ENCODE measurements at regions not wholly inside any gene's neighbourhood (a gene's known extent, or its start where the extent isn't known, plus 50 kb on each side); places are given as distances from the start of the nearest gene placed in this dataset.
A peak's percentile ranks its signal among the peaks of the same experiment; 100 is the strongest.

DNA sequence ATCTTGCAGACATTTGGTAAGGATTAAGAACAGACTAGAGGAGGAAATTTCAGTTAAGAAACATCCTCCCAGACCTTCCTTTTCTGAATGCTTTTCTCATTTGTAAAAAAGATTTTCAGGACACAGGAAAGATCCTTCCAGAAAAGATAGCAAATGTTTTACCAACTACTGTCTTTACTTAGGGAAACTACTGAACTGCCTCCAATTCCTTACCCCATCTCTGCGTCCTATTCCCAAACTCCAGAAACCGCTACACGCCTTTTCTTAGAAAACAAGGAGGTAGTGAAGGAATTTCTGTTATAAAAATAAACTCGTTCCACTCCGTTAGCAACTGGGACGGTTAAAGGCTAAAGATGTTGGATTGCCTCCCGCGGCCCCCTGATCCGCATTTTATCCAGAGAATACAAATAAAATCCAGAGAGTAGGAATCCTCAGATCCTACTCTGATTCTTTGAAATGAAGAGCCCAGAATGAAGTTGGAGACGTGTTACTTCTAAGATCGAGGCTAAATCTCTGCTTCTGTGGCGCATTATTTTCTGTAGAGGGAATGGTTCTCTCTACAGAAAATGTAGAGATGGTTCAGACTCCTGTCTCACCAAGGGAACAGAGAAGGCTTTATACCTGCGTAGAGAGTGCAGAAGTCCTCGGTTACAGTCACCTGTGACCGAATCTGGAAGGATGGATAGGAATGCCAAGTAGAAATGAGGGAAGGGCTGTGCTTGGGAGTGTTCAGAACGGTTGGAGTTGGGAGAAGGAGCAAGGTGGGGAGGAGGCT, 133.0 kb downstream of the GPX5 start:
- WGBS (ENCODE audit: low lambda C conversion rate, missing lambda C conversion rate), result 4% methylated on average over 16 of the region's 16 CpGs
- peak overlapping the region; percentile 34 for H3K4me3 ChIP-seq
- H2AFZ ChIP-seq, result peak overlapping the region; percentile 69

DNA sequence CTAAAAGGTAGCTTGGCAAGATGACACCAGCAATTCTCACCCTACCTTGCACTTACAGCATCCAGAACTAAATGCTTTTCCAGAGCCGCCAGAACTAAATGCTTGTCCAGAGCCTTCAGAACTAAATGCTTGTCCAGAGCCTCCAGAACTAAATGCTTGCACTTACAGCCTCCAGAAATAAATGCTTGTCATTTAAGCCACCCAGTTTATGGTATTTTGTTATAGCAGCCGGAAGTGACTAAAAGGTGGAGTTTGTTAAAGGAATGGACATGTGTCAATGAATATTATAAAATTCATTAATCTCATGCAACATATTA, 133.5 kb downstream of the GPX5 start:
- Histone ChIP-seq H3K4me1 (ENCODE audit: insufficient read depth) (peaks cover 6% of the 10 kb centered on the region), H4K20me1 (ENCODE audit: insufficient read depth, poor library complexity, severe bottlenecking) (no peaks in the 10 kb centered on the region), H3K4me3 (peak overlapping the region; percentile 34), H2AFZ (peak overlapping the region; percentile 69), H3K9me2 (replicated peaks; ENCODE audit: insufficient read depth) (no peaks in the 10 kb centered on the region), H3K4me2 (peak overlapping the region; percentile 90), H3K9me3 (ENCODE audit: low read depth) (no peaks in the 10 kb centered on the region), H3K27ac (no peak overlapping the region), H3K36me3 (replicated peaks; ENCODE audit: insufficient read depth, low read depth) (no peaks in the 10 kb centered on the region), H3K79me2 (no peaks in the 10 kb centered on the region), H3K27me3 (peaks cover 3% of the 10 kb centered on the region)
- TF ChIP-seq, protein P1, sequence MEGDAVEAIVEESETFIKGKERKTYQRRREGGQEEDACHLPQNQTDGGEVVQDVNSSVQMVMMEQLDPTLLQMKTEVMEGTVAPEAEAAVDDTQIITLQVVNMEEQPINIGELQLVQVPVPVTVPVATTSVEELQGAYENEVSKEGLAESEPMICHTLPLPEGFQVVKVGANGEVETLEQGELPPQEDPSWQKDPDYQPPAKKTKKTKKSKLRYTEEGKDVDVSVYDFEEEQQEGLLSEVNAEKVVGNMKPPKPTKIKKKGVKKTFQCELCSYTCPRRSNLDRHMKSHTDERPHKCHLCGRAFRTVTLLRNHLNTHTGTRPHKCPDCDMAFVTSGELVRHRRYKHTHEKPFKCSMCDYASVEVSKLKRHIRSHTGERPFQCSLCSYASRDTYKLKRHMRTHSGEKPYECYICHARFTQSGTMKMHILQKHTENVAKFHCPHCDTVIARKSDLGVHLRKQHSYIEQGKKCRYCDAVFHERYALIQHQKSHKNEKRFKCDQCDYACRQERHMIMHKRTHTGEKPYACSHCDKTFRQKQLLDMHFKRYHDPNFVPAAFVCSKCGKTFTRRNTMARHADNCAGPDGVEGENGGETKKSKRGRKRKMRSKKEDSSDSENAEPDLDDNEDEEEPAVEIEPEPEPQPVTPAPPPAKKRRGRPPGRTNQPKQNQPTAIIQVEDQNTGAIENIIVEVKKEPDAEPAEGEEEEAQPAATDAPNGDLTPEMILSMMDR (IDR thresholded peaks at IDR 0.05; ENCODE audit: poor library complexity), result no peak
- TF ChIP-seq EZH2phosphoT487 (IDR thresholded peaks at IDR 0.05; ENCODE audit: low read depth, severe bottlenecking, unreplicated experiment) (no peak), EZH2 (IDR thresholded peaks at IDR 0.05; ENCODE audit: borderline replicate concordance) (no peak)
- 37% methylated on average over 2 of the region's 2 CpGs for WGBS (ENCODE audit: low lambda C conversion rate, missing lambda C conversion rate)
- DNase-seq (ENCODE audit: low spot score), result no peak

More for the DNA sequence above, 133.0 kb downstream of the GPX5 start:
- H3K4me1 ChIP-seq (ENCODE audit: insufficient read depth), result peaks cover 6% of the 10 kb centered on the region
- peaks cover 3% of the 10 kb centered on the region for H3K27me3 ChIP-seq
- H3K36me3 ChIP-seq (replicated peaks; ENCODE audit: insufficient read depth, low read depth), result no peaks in the 10 kb centered on the region
- no peaks in the 10 kb centered on the region for H3K79me2 ChIP-seq
- peak overlapping the region; percentile 90 for H3K4me2 ChIP-seq
- DNase-seq (ENCODE audit: low spot score), result no peak
- no peaks in the 10 kb centered on the region for H3K9me2 ChIP-seq (replicated peaks; ENCODE audit: insufficient read depth)
- no peaks in the 10 kb centered on the region for H4K20me1 ChIP-seq (ENCODE audit: insufficient read depth, poor library complexity, severe bottlenecking)
- peak overlapping the region; percentile 29 for H3K27ac ChIP-seq
- no peaks in the 10 kb centered on the region for H3K9me3 ChIP-seq (ENCODE audit: low read depth)
- TF ChIP-seq EZH2 (IDR thresholded peaks at IDR 0.05; ENCODE audit: borderline replicate concordance), result no peak
- no peak for TF ChIP-seq EZH2phosphoT487 (IDR thresholded peaks at IDR 0.05; ENCODE audit: low read depth, severe bottlenecking, unreplicated experiment)
- TF ChIP-seq, protein P1 (IDR thresholded peaks at IDR 0.05; ENCODE audit: poor library complexity), result no peak

DNA sequence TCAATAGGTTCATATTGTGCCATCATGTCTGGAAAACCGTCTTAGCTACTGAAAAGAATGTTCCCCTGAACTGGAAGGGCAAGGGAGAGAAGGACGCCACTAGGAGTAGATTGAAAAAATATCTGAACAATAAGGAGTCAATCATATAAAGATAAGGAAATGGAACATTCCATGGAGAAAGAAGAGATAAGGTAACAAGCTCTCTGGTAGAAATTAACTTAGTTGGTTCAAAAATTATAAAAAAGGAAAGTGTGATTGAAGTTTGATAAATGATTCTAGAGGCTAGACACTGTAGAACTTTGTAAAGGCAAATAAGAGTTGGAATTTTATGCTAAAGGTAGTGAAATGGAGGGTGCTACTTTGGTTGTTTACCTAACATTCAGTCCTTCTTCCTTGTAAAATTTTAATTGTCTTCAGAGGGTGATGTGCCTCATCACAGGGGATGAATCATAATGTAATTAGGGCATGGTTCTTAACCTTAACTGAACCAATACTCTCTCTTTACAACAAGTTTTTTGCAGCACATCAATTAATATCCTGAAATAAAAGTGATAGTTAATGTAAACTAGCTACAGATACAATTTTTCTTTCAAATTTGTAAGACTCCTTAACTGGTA, 135.5 kb downstream of the GPX5 start:
- no peaks in the 10 kb centered on the region for H3K36me3 ChIP-seq (replicated peaks; ENCODE audit: insufficient read depth, low read depth)
- no peak overlapping the region for H2AFZ ChIP-seq
- no peaks in the 10 kb centered on the region for H3K27me3 ChIP-seq
- H3K9me2 ChIP-seq (replicated peaks; ENCODE audit: insufficient read depth), result no peaks in the 10 kb centered on the region
- H3K4me1 ChIP-seq (ENCODE audit: insufficient read depth), result peaks cover 6% of the 10 kb centered on the region
- no peaks in the 10 kb centered on the region for H3K79me2 ChIP-seq
- TF ChIP-seq EZH2 (IDR thresholded peaks at IDR 0.05; ENCODE audit: borderline replicate concordance) (no peak), EZH2phosphoT487 (IDR thresholded peaks at IDR 0.05; ENCODE audit: low read depth, severe bottlenecking, unreplicated experiment) (no peak)
- TF ChIP-seq, protein P1 (IDR thresholded peaks at IDR 0.05; ENCODE audit: poor library complexity), result no peak
- no peaks in the 10 kb centered on the region for H3K9me3 ChIP-seq (ENCODE audit: low read depth)
- H4K20me1 ChIP-seq (ENCODE audit: insufficient read depth, poor library complexity, severe bottlenecking), result no peaks in the 10 kb centered on the region
- 71% methylated on average over 2 of the region's 2 CpGs for WGBS (ENCODE audit: low lambda C conversion rate, missing lambda C conversion rate)
- no peak overlapping the region for H3K4me3 ChIP-seq
- DNase-seq (ENCODE audit: low spot score), result no peak
- H3K4me2 ChIP-seq, result no peak overlapping the region
- H3K27ac ChIP-seq, result no peak overlapping the region

All from hepatocyte (in vitro differentiated cells).